ENCODE measurements at regions not wholly inside any gene's neighbourhood (a gene's known extent, or its start where the extent isn't known, plus 50 kb on each side); places are given as distances from the start of the nearest gene placed in this dataset.

DNA sequence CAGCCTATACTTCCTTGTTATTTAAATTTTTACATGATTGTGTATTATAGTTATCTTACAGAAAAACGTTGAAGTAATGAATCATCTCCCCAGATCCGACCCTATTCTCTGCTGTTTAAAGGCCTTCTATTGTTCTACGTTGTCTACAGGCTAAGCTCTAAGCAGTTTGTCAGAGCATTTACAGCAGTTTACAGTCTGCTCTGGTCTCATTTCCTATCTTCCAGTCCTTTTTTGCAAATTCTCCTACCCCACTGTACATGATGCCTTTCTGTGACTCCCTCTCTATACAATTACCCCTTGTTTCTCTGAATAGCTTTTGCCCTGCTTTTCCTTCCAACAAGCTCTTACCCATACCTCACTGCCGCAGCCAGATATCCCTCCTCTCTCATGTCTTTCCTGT, 319.2 kb upstream of the FMN2 start:
- Histone ChIP-seq H3K9me3 (no peaks in the 10 kb centered on the region), H3K36me3 (no peaks in the 10 kb centered on the region), H3K4me1 (no peaks in the 10 kb centered on the region), H3K27me3 (no peaks in the 10 kb centered on the region), H3K27ac (no peak overlapping the region), H3K4me3 (no peak overlapping the region)
- no peak for DNase-seq (ENCODE audit: low spot score in 2 of 2)
- intact Hi-C loops (cut with DNase I; ENCODE audit: low total_unique reads): no loop called here
- no peak for TF ChIP-seq POLR2AphosphoS5 (IDR thresholded peaks at IDR 0.05)
- TF ChIP-seq POLR2A (IDR thresholded peaks at IDR 0.05): no peak
- TF ChIP-seq, protein P1, sequence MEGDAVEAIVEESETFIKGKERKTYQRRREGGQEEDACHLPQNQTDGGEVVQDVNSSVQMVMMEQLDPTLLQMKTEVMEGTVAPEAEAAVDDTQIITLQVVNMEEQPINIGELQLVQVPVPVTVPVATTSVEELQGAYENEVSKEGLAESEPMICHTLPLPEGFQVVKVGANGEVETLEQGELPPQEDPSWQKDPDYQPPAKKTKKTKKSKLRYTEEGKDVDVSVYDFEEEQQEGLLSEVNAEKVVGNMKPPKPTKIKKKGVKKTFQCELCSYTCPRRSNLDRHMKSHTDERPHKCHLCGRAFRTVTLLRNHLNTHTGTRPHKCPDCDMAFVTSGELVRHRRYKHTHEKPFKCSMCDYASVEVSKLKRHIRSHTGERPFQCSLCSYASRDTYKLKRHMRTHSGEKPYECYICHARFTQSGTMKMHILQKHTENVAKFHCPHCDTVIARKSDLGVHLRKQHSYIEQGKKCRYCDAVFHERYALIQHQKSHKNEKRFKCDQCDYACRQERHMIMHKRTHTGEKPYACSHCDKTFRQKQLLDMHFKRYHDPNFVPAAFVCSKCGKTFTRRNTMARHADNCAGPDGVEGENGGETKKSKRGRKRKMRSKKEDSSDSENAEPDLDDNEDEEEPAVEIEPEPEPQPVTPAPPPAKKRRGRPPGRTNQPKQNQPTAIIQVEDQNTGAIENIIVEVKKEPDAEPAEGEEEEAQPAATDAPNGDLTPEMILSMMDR (IDR thresholded peaks at IDR 0.05): no peak

DNA sequence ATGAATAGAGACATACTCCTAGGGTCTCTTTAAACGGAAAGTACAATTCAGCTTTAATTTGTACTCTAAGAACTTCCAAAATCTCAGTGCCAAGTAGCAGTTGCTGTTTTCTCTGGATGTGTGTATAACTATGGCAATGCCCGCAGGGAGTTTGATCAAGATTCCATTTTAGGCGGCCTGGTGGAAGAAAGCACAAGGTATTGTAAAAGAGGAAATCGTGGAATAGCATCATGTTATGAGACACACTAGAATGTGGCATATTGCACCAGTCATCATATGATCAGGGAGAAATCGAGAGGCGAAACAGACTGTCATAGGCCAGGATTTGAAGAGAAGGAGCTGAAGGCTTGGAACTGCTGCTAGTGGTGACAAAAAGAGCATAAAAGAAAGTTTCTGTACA, 316.2 kb upstream of the FMN2 start:
- H3K4me1 ChIP-seq: no peaks in the 10 kb centered on the region
- intact Hi-C loops (cut with DNase I; ENCODE audit: low total_unique reads): no loop called here

DNA sequence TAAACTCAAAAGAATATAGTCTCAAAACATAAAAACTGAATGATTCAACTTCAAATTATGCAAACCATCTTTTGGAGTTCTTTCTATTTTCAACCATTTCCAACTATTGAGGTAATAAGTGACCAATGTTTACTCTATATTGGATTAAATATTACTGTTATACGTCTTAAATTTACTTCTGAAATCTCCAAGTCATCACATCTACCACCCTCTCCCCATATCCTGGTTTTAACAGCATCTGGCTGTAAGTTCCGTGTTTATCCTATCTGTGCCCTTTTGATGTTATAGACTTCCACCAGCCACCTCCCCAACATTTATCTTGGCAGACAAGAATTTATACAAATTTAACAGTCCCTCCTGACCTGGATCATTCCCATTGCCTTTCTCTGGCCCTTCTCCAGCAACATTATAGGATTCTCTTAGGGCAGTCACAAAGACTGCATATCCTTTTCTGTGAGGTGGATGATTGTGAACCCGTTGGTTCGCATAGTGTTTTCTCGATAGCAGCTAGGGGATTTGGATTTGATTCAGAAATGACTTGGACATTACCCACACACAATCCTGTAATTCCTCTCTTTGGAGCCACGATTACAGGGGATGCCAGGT, 313.4 kb upstream of the FMN2 start:
- no peak overlapping the region for H3K27ac ChIP-seq
- TF ChIP-seq, protein P1 (IDR thresholded peaks at IDR 0.05): no peak
- no peak for TF ChIP-seq POLR2AphosphoS5 (IDR thresholded peaks at IDR 0.05)
- no peak overlapping the region for H3K4me3 ChIP-seq
- DNase-seq (ENCODE audit: low spot score in 2 of 2): no peak
- no peaks in the 10 kb centered on the region for H3K9me3 ChIP-seq
- no peaks in the 10 kb centered on the region for H3K36me3 ChIP-seq
- intact Hi-C loops (cut with DNase I; ENCODE audit: low total_unique reads): no loop called here
- H3K27me3 ChIP-seq: no peaks in the 10 kb centered on the region
- H3K4me1 ChIP-seq: no peaks in the 10 kb centered on the region

More for the DNA sequence above, 316.2 kb upstream of the FMN2 start:
- no peaks in the 10 kb centered on the region for H3K36me3 ChIP-seq
- H3K9me3 ChIP-seq: no peaks in the 10 kb centered on the region
- TF ChIP-seq POLR2A (IDR thresholded peaks at IDR 0.05): no peak
- TF ChIP-seq POLR2AphosphoS5 (IDR thresholded peaks at IDR 0.05): no peak
- TF ChIP-seq, protein P1 (IDR thresholded peaks at IDR 0.05): no peak
- H3K27ac ChIP-seq: no peak overlapping the region
- H3K27me3 ChIP-seq: no peaks in the 10 kb centered on the region
- H3K4me3 ChIP-seq: no peak overlapping the region
- DNase-seq (ENCODE audit: low spot score in 2 of 2): no peak

DNA sequence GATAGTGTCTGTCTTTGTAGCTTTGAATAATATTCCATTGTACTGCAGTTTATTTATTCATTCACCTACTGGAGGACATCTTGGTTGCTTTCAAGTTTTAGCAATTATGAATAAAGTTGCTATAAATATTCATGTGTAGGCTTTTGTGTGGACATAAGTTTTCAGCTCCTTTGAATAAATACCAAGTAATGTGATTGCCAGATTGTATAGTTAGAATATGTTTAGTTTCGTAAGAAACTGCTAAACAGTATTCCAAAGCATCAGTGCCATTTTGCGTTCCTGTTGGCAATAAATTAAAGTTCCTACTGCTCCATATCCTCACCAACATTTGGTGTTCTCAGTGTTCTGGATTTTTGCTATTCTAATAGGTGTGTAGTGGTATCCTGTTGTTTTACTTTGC, 311.7 kb upstream of the FMN2 start:
- H3K9me3 ChIP-seq: no peaks in the 10 kb centered on the region
- no peak overlapping the region for H3K4me3 ChIP-seq
- no peak for DNase-seq (ENCODE audit: low spot score in 2 of 2)
- H3K4me1 ChIP-seq: no peaks in the 10 kb centered on the region
- no peaks in the 10 kb centered on the region for H3K36me3 ChIP-seq
- intact Hi-C loops (cut with DNase I; ENCODE audit: low total_unique reads): no loop called here
- no peak overlapping the region for H3K27ac ChIP-seq
- no peaks in the 10 kb centered on the region for H3K27me3 ChIP-seq
- TF ChIP-seq POLR2AphosphoS5 (IDR thresholded peaks at IDR 0.05) (no peak), POLR2A (IDR thresholded peaks at IDR 0.05) (no peak)
- TF ChIP-seq, protein P1 (IDR thresholded peaks at IDR 0.05): no peak

DNA sequence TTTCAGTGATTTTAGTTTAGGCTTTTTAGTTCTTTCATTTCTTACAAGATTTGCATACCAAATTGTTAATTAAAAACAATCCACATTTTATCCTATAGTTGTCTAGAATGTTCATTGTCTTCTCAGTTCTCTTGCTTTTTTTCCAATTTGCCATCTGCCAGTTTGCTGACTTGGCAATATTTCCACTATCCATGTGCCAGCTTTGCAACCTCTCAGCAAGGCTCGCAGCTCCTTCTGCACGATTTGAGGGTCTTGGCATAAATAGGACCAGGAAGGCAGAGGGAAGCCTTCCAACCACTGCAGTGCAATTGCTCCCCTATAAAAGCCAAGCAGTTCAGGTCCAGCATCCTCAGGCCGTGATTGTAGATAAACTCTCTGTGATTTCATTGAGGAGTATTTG, 306.8 kb upstream of the FMN2 start:
- DNase-seq (ENCODE audit: low spot score in 2 of 2): no peak
- TF ChIP-seq POLR2A (IDR thresholded peaks at IDR 0.05) (no peak), POLR2AphosphoS5 (IDR thresholded peaks at IDR 0.05) (no peak)
- TF ChIP-seq, protein P1 (IDR thresholded peaks at IDR 0.05): no peak
- H3K27me3 ChIP-seq: no peaks in the 10 kb centered on the region
- H3K4me3 ChIP-seq: no peak overlapping the region
- no peaks in the 10 kb centered on the region for H3K9me3 ChIP-seq
- H3K4me1 ChIP-seq: no peaks in the 10 kb centered on the region
- no peak overlapping the region for H3K27ac ChIP-seq
- H3K36me3 ChIP-seq: no peaks in the 10 kb centered on the region
- intact Hi-C loops (cut with DNase I; ENCODE audit: low total_unique reads): no loop called here

All from breast epithelium (tissue), 4 donors.